ENCODE measurements at regions not wholly inside any gene's neighbourhood (a gene's known extent, or its start where the extent isn't known, plus 50 kb on each side); places are given as distances from the start of the nearest gene placed in this dataset.

DNA sequence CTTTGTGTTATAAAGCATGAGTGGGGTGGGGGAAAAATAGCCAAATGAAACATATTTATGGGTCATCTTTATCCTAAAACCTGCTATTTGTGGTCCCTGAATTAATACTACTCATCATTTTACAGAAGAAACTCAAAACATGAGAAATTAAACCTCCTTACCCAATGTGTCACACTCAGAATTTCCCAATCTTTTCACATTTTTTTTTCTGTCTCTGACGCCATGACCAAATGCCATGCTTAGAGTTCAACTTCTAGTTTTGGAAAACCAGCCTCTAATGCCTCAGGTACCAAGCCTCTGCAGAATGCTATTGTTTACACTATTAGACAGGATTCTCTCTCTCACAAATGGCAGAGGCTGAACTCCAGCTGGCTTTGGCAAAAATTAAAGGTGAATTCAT, 505.5 kb upstream of the WWC1 start:
- DNase-seq (ENCODE audit: low read depth), result no peak
- H3K4me3 ChIP-seq (ENCODE audit: low read length), result no peak overlapping the region
- TF ChIP-seq, protein P1, sequence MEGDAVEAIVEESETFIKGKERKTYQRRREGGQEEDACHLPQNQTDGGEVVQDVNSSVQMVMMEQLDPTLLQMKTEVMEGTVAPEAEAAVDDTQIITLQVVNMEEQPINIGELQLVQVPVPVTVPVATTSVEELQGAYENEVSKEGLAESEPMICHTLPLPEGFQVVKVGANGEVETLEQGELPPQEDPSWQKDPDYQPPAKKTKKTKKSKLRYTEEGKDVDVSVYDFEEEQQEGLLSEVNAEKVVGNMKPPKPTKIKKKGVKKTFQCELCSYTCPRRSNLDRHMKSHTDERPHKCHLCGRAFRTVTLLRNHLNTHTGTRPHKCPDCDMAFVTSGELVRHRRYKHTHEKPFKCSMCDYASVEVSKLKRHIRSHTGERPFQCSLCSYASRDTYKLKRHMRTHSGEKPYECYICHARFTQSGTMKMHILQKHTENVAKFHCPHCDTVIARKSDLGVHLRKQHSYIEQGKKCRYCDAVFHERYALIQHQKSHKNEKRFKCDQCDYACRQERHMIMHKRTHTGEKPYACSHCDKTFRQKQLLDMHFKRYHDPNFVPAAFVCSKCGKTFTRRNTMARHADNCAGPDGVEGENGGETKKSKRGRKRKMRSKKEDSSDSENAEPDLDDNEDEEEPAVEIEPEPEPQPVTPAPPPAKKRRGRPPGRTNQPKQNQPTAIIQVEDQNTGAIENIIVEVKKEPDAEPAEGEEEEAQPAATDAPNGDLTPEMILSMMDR (conservative IDR thresholded peaks at IDR 0.05; ENCODE audit: low read depth, low read length), result no peak

DNA sequence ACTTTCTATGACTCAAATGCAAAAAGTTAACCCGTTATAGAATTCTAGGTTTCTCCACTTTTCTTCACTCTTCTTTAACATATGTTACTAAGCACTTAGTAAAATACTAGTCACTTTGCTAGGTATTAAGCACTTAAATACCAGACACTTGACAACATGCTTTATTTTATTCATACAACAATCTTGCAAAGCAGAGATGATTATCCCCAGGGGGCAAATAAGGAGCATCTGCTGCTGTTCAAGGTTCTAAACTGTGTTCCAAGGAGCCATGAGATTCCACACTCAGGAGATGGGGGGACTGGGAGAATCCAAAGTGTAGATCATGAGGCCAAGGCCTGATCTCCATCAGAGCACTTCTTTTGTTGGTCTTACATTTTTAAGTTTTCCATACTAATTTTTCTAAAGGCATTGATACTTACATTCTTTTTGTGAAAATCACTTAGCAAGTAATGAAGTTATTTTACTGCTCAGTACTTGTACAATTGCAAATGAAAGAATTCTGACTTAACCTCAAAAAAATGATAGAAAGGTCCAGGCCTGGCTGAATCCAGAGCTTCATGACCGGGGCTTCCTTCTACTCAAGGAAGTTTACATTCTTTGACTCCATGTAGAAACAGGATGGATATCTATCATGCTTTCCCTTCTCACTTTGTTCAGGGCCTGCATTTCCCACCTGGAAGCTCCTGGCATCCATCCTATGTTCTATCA, 504.4 kb upstream of the WWC1 start:
- TF ChIP-seq, protein P1 (conservative IDR thresholded peaks at IDR 0.05; ENCODE audit: low read depth, low read length), result no peak
- DNase-seq (ENCODE audit: low read depth), result no peak
- H3K4me3 ChIP-seq (ENCODE audit: low read length), result no peak overlapping the region

DNA sequence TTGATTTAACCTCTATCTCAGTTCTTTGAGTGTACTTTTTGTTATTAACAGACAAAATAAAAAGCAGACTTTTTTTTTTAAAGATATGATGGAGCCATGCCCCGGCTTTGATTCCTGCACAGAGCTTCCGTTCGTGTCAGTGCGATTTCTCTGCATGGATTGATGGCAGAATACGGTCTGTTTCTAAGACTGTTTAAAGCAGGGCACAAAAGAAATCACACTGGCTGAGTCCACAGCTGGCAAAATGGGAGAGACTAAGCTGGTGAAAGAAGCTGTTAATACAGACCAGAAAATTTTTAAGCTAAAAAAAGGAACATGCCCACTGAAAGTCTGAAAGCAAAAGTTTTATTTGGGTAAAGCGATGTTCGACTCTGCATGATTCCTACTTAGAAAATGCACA, 501.4 kb upstream of the WWC1 start:
- TF ChIP-seq, protein P1 (conservative IDR thresholded peaks at IDR 0.05; ENCODE audit: low read depth, low read length), result no peak
- no peak for DNase-seq (ENCODE audit: low read depth)
- H3K4me3 ChIP-seq (ENCODE audit: low read length), result no peak overlapping the region

DNA sequence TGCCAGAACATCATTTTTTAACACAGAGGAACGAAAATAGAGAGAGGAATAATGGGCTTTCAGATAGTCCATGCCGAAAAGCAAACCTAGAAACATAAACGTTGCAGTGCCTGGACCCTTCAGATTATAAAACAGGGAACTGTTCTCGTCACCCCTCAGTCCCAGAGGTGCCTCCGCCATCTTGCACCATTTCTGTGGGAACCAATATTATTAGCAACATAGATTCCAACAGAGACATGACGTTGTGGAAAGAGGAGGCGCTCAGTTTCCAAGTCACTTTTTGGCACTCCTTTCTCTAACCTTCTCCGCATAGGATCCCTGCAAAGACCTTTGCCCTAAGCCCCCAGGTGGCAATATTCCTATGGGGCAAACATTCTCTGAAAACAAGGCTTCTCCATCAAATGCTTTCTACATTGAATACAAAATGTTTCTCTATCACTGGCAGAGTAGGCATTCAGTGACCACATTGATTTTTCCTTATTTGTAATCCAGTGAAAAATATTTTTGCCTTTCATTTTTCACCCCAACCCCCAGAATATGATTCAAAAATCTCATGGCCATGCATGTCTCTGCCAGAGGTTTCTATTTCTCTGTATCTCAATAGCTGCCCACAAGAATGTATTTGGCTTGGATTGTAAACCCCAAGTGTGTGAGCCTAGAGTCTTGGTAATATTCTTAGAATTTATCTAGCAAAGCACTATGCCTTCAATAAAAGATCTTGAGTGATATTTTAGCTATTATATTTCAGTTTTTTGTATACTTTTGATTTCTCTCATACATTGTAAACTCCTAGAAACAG, 500.8 kb upstream of the WWC1 start:
- no peak for DNase-seq (ENCODE audit: low read depth)
- TF ChIP-seq, protein P1 (conservative IDR thresholded peaks at IDR 0.05; ENCODE audit: low read depth, low read length), result no peak
- H3K4me3 ChIP-seq (ENCODE audit: low read length), result no peak overlapping the region

DNA sequence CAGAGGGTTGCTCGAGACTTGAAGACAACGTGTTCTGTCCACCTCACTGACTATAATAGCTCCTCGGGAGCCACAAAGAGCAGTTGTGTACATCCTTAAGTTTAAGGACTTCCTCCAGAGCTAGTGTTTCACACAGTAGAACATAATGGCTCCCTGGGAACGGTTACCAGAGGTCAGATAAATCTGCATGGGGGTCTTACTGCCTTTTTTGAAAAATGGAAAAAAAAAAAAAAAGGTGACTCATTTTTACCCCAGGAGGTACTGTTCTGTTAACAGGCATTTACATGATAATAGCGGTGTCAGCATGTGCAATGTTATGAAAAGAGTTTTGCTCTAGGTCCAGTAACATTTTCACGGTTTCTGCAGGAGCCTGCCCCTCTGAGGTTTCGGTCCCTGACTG, 498.9 kb upstream of the WWC1 start:
- H3K4me3 ChIP-seq (ENCODE audit: low read length), result no peak overlapping the region
- DNase-seq (ENCODE audit: low read depth), result no peak
- TF ChIP-seq, protein P1 (conservative IDR thresholded peaks at IDR 0.05; ENCODE audit: low read depth, low read length), result no peak

DNA sequence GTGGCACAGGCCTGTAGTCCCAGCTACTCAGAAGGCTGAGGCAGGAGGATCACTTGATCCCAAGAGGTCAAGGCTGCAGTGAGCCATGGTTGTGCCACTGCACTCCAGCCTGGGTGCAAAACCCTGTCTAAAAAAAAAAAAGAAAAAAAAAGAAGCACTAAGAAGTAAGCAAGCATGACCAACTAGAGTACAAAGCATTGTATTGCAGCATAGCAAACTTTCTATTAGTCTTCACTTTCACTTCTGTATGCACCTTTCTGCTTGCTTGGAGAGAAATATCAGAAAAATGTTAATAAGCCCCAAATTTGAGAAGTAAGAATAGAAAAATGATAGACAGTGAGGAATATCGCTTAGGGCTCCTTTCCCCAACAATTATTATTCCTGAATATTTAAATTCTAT, 497.7 kb upstream of the WWC1 start:
- DNase-seq (ENCODE audit: low read depth), result no peak
- TF ChIP-seq, protein P1 (conservative IDR thresholded peaks at IDR 0.05; ENCODE audit: low read depth, low read length), result no peak
- H3K4me3 ChIP-seq (ENCODE audit: low read length), result no peak overlapping the region

DNA sequence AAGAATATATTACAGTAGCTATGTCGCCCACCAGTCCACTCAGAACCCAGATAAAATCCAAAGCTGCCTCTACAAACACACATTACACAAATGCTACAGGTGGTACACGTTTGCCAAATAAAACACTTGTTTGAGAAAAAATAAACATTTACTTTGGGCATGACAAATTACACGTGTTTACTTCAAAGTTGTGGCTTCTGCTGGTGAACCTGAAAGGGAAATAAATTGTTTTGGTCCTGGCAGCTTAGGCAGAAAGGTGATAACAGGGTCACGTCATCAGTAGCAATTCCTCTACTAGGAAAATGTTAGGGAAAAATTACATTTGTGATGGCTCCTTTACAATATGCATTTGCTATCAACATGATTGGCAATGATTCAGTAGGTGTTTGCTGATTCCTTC, 497.3 kb upstream of the WWC1 start:
- no peak overlapping the region for H3K4me3 ChIP-seq (ENCODE audit: low read length)
- TF ChIP-seq, protein P1 (conservative IDR thresholded peaks at IDR 0.05; ENCODE audit: low read depth, low read length), result no peak
- DNase-seq (ENCODE audit: low read depth), result no peak
